ENCODE measurements at regions not wholly inside any gene's neighbourhood (a gene's known extent, or its start where the extent isn't known, plus 50 kb on each side); places are given as distances from the start of the nearest gene placed in this dataset.
"Not testable (repeated sequence)": the region's sequence is repeated elsewhere in the genome, so short reads cannot be mapped to it uniquely, and the experiment has no call there.

DNA sequence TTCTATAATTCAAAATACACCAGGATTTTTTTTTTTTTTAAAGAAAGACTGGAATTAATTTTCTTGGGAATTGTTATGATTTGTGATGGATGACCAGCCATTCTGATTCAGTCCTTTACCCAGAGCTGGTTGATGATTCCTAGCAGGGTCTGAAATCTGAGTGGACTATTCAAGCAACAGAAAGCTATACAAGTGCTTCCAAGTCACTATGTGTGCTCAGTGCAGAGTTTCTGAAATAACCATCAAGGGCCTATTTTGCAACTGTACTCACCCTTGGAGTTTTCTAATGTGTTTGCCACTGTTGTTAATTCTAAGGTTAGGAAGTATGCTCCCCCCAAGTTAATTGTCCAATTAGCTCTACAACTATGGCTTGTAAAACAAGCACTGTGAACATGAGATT is 137.7 kb upstream of the RAPGEF2 start:
- H3K9me3 ChIP-seq, result no peaks in the 10 kb centered on the region
- TF ChIP-seq POLR2A (IDR thresholded peaks at IDR 0.05), result no peak
- TF ChIP-seq, protein P1, sequence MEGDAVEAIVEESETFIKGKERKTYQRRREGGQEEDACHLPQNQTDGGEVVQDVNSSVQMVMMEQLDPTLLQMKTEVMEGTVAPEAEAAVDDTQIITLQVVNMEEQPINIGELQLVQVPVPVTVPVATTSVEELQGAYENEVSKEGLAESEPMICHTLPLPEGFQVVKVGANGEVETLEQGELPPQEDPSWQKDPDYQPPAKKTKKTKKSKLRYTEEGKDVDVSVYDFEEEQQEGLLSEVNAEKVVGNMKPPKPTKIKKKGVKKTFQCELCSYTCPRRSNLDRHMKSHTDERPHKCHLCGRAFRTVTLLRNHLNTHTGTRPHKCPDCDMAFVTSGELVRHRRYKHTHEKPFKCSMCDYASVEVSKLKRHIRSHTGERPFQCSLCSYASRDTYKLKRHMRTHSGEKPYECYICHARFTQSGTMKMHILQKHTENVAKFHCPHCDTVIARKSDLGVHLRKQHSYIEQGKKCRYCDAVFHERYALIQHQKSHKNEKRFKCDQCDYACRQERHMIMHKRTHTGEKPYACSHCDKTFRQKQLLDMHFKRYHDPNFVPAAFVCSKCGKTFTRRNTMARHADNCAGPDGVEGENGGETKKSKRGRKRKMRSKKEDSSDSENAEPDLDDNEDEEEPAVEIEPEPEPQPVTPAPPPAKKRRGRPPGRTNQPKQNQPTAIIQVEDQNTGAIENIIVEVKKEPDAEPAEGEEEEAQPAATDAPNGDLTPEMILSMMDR (IDR thresholded peaks at IDR 0.05), result no peak
- no peaks in the 10 kb centered on the region for H3K27me3 ChIP-seq
- H3K27ac ChIP-seq, result no peak overlapping the region
- no peaks in the 10 kb centered on the region for H3K36me3 ChIP-seq (replicated peaks in 1 of 2; ENCODE audit: insufficient read depth in 1 of 2, low read depth in 2 of 2)
- ATAC-seq (no peak), DNase-seq (no peak)
- H3K4me3 ChIP-seq, result no peak overlapping the region
- H3K4me1 ChIP-seq, result no peaks in the 10 kb centered on the region
- intact Hi-C loops (cut with DNase I), result no loop called here

DNA sequence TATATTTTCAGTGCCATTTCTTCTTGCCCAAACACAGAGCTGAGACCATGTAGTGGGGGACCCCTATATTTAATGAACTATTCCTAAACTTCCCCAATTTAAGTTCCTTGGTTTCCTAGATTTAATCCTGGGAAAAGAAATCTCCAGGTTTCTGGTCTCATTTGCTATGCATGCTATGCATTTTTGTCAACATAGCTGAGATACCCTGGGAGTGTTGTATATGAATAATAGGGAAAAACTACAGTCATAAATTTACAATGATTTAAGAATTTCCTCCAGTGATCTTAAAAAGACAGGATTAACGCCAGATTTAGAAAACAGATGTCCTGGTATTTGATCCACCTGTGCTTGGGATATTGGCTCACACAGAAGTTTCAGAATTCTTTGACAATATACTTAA is 136.8 kb upstream of the RAPGEF2 start:
- H3K9me3 ChIP-seq, result no peaks in the 10 kb centered on the region
- no peak for ATAC-seq
- DNase-seq, result no peak
- TF ChIP-seq, protein P1 (IDR thresholded peaks at IDR 0.05), result no peak
- no peak for TF ChIP-seq POLR2A (IDR thresholded peaks at IDR 0.05)
- WGBS, 2 donors, result 50 to 58% methylated on average over 1 of the region's 1 CpG
- H3K4me1 ChIP-seq, result no peaks in the 10 kb centered on the region
- no peak overlapping the region for H3K27ac ChIP-seq
- H3K4me3 ChIP-seq, result no peak overlapping the region
- H3K27me3 ChIP-seq, result no peaks in the 10 kb centered on the region
- no peaks in the 10 kb centered on the region for H3K36me3 ChIP-seq (replicated peaks in 1 of 2; ENCODE audit: insufficient read depth in 1 of 2, low read depth in 2 of 2)
- intact Hi-C loops (cut with DNase I), result no loop called here

- ATAC-seq, result no peak
- Histone ChIP-seq H3K27me3 (no peaks in the 10 kb centered on the region), H3K36me3 (replicated peaks in 1 of 2; ENCODE audit: insufficient read depth in 1 of 2, low read depth in 2 of 2) (no peaks in the 10 kb centered on the region), H3K9me3 (no peaks in the 10 kb centered on the region), H3K27ac (no peak overlapping the region), H3K4me1 (no peaks in the 10 kb centered on the region), H3K4me3 (no peak overlapping the region)
- no peak for DNase-seq
- 64 to 65% methylated on average over 3 of the region's 3 CpGs for WGBS, 2 donors
- intact Hi-C loops (cut with DNase I), result no loop called here
- TF ChIP-seq, protein P1 (IDR thresholded peaks at IDR 0.05), result no peak
- no peak for TF ChIP-seq POLR2A (IDR thresholded peaks at IDR 0.05)
Measured at GRCh38 chr4:158968961-158969360, 133.9 kb upstream of the RAPGEF2 start.

GRCh38 chr4:158970812-158971211 is 132.1 kb upstream of the RAPGEF2 start:
- DNase-seq (no peak), ATAC-seq (no peak)
- no peaks in the 10 kb centered on the region for H3K27me3 ChIP-seq
- TF ChIP-seq, protein P1 (IDR thresholded peaks at IDR 0.05), result no peak
- TF ChIP-seq POLR2A (IDR thresholded peaks at IDR 0.05), result no peak
- no peaks in the 10 kb centered on the region for H3K4me1 ChIP-seq
- H3K9me3 ChIP-seq, result no peaks in the 10 kb centered on the region
- H3K4me3 ChIP-seq, result no peak overlapping the region
- intact Hi-C loops (cut with DNase I), result no loop called here
- WGBS, 2 donors, result 61 to 73% methylated on average over 3 of the region's 3 CpGs
- H3K27ac ChIP-seq, result no peak overlapping the region
- no peaks in the 10 kb centered on the region for H3K36me3 ChIP-seq (replicated peaks in 1 of 2; ENCODE audit: insufficient read depth in 1 of 2, low read depth in 2 of 2)

DNA sequence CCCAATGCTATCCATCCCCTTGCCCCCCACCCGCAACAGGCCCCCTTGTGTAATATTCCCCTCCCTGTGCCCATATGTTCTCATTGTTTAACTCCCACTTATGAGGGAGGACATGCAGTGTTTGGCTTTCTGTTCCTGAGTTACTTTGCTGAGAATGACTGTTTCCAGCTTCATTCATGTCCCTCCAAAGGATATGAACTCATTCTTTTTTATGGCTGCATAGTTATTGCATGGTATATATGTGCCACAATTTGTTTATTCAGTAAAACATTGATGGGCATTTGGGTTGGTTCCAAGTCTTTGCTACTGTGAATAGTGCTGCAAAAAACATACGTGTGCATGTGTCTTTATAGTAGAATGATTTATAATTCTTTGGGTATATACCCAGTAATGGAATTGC is 128.4 kb upstream of the RAPGEF2 start:
- H3K9me3 ChIP-seq; intact Hi-C loops (cut with DNase I); H3K27me3 ChIP-seq; H3K36me3 ChIP-seq (replicated peaks in 1 of 2; ENCODE audit: insufficient read depth in 1 of 2, low read depth in 2 of 2); H3K4me3 ChIP-seq; DNase-seq; ATAC-seq; H3K4me1 ChIP-seq; H3K27ac ChIP-seq: not testable (repeated sequence)
- WGBS, 2 donors, result 66 to 73% methylated on average over 2 of the region's 2 CpGs

DNA sequence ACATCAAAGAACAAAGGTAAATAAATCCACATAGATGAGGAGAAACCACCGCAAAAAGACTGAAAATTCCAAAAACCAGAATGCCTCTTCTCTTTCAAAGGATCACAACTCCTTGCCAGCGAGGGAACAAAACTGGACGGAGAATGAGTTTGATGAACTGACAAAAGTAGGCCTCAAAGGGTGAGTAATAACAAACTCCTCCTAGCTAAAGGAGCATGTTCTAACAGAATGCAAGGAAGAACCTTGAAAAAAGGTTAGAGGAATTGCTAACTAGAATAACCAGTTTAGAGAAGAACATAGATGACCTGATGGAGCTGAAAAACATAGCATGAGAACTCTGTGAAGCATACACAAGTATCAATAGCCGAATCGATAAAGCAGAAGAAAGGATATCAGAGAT is 122.2 kb upstream of the RAPGEF2 start:
- H3K27me3 ChIP-seq; H3K4me3 ChIP-seq; DNase-seq; H3K9me3 ChIP-seq; ATAC-seq; H3K4me1 ChIP-seq; H3K27ac ChIP-seq; intact Hi-C loops (cut with DNase I); H3K36me3 ChIP-seq (replicated peaks in 1 of 2; ENCODE audit: insufficient read depth in 1 of 2, low read depth in 2 of 2): not testable (repeated sequence)
- 93 to 97% methylated on average over 5 of the region's 5 CpGs for WGBS, 2 donors

Data from body of pancreas (tissue), 4 donors.